Calu3 (cell line): ENCODE measurements at regions not wholly inside any gene's neighbourhood (a gene's known extent, or its start where the extent isn't known, plus 50 kb on each side); places are given as distances from the start of the nearest gene placed in this dataset.

ENCODE experiments used
- BruUV-seq: library from RNA; stranded (reverse); fragments of 400-500 nt; replicated peaks from 2 replicates; lab custom pipeline; 2021; lab: Mats Ljungman, UMichigan
- CTCF ChIA-PET: fragments of 300-600 bp; sonication (Branson Sonifier 250); formaldehyde crosslinking; loops from one replicate; lab custom pipeline; 2022; ENCODE audit warnings: antibody characterized with exemption; lab: Charles Lee
- DNase-seq: peaks from one replicate; pipeline ENCODE4 v3.0.0; 2022
- H3K27ac Mint-ChIP-seq: one replicate; pipeline ENCODE4 v1.8.0; 2022; ENCODE audit warnings: mixed read lengths; ENCODE audit not compliant: unreplicated experiment
- H3K27me3 Mint-ChIP-seq: one replicate; pipeline ENCODE4 v1.8.0; 2022; ENCODE audit warnings: mixed read lengths; ENCODE audit not compliant: unreplicated experiment
- H3K36me3 Mint-ChIP-seq: one replicate; pipeline ENCODE4 v1.8.0; 2022; ENCODE audit warnings: mild to moderate bottlenecking, moderate library complexity, mixed read lengths; ENCODE audit not compliant: insufficient read depth, unreplicated experiment
- H3K4me1 Mint-ChIP-seq: one replicate; pipeline ENCODE4 v1.8.0; 2022; ENCODE audit warnings: mild to moderate bottlenecking, low read depth, mixed read lengths; ENCODE audit not compliant: unreplicated experiment
- H3K4me3 Mint-ChIP-seq: one replicate; pipeline ENCODE4 v1.8.0; 2022; ENCODE audit warnings: mild to moderate bottlenecking, low read depth, moderate library complexity, mixed read lengths; ENCODE audit not compliant: unreplicated experiment
- H3K9me3 Mint-ChIP-seq: one replicate; pipeline ENCODE4 v1.8.0; 2022; ENCODE audit warnings: low read depth, mixed read lengths; ENCODE audit not compliant: unreplicated experiment
- CTCF ChIP-seq: fragments of 200-600 bp; IDR thresholded peaks from one replicate; pipeline ENCODE4 v1.8.0; 2022; ENCODE audit warnings: antibody characterized with exemption; ENCODE audit not compliant: unreplicated experiment
- intact Hi-C: fragments of 100-400 bp; cut with micrococcal nuclease; formaldehyde crosslinking; loops from one replicate; pipeline ENCODE4 v1.10.0; 2022; ENCODE audit not compliant: unreplicated experiment

DNA sequence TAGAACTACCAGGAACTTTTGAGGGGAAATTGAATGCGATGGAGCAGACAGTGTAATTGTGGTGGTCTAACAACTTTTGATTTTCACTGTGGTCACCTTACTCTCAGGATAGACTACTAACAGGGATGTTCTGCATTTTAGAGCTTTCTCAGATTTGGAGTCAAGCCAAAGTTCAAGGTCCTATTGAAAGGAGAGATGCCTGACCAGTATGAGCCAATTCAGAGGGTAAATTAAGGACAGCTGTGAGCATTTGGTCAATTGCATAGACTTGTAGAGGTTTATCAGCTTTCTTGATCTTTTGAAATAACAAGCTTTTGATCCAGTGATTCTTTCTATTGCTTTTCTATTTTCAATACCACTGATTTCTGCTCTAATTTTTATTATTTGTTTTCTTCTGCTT is 1095.7 kb upstream of the CNTNAP5 start:
- intact Hi-C loops = no loop called here
- no peak overlapping the region for H3K27ac Mint-ChIP-seq
- H3K4me1 Mint-ChIP-seq = no peaks in the 10 kb centered on the region
- H3K4me3 Mint-ChIP-seq = no peak overlapping the region
- peaks cover 24% of the 10 kb centered on the region for H3K9me3 Mint-ChIP-seq
- no peak for TF ChIP-seq CTCF
- H3K36me3 Mint-ChIP-seq = no peaks in the 10 kb centered on the region
- H3K27me3 Mint-ChIP-seq = no peaks in the 10 kb centered on the region
- CTCF ChIA-PET = no interaction called here
- DNase-seq = no peak
- no TSS peak for BruUV-seq

DNA sequence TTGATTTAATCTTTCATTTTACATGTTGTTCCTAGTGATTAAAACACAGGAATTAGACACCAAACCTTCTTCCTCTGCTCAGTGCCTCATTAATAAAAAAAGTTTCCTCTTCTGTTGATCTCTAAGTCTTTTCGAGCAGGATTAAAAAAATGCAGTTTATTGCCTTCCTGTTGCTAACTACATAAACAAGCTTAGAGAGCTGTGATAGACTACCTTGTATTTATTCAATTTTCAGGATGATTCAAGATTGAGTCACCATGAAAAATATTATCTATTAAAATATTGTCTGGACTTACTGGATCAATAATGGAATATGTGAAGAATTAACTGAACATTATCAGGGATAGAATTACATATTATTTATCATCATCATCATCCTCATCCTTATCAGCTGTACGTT is 1089.6 kb upstream of the CNTNAP5 start:
- Mint-ChIP-seq H3K9me3 (peaks cover 6% of the 10 kb centered on the region), H3K36me3 (no peaks in the 10 kb centered on the region), H3K4me1 (no peaks in the 10 kb centered on the region), H3K27me3 (no peaks in the 10 kb centered on the region), H3K27ac (no peak overlapping the region), H3K4me3 (no peak overlapping the region)
- no peak for TF ChIP-seq CTCF
- BruUV-seq = no TSS peak
- intact Hi-C loops = no loop called here
- DNase-seq = no peak
- CTCF ChIA-PET = no interaction called here

DNA sequence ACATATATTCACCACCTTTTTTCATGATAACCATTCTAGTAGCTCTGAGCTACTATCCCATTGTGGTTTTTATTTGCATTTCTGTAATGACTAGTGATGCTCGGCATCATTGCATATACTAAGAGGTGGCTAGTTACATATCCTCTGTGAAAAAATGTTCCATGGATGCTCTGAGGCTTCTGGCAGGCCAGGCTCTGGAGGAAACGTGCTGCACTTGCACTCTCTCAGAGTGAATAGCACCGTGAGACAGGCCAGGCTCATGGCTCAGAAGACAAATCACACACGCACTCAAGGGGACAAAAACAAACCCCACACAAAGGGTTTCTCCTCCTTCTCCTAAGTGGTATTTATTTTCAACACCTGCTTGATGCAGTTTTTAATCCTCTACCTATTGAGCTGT is 1085.3 kb upstream of the CNTNAP5 start:
- no peaks in the 10 kb centered on the region for H3K4me1 Mint-ChIP-seq
- CTCF ChIA-PET = no interaction called here
- peaks cover 4% of the 10 kb centered on the region for H3K9me3 Mint-ChIP-seq
- no peak for TF ChIP-seq CTCF
- no peaks in the 10 kb centered on the region for H3K36me3 Mint-ChIP-seq
- H3K27me3 Mint-ChIP-seq = no peaks in the 10 kb centered on the region
- BruUV-seq = no TSS peak
- DNase-seq = no peak
- no peak overlapping the region for H3K27ac Mint-ChIP-seq
- no peak overlapping the region for H3K4me3 Mint-ChIP-seq
- intact Hi-C loops = no loop called here

DNA sequence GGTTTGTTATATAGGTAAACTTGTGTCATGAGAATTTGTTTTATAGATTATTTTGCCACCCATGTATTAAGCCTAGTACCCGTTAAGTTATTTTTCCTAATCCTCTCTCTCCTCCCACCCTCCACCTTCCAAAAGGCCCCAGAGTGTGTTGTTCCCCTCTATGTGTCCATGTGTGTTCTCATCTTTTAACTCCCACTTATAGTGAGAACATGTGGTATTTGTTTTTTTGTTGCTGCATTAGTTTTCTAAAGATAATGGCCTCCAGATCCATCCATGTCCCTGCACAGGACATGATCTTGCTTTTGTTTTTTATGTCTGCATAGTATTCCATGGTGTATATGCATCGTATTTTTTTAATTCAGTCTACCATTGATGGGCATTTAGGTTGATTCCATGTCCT is 1075.6 kb upstream of the CNTNAP5 start:
- H3K27ac Mint-ChIP-seq = no peak overlapping the region
- CTCF ChIA-PET = no interaction called here

More for the DNA sequence above, 1075.6 kb upstream of the CNTNAP5 start:
- no peak for TF ChIP-seq CTCF
- H3K9me3 Mint-ChIP-seq = peaks cover 15% of the 10 kb centered on the region
- H3K4me3 Mint-ChIP-seq = no peak overlapping the region
- H3K27me3 Mint-ChIP-seq = no peaks in the 10 kb centered on the region
- H3K36me3 Mint-ChIP-seq = no peaks in the 10 kb centered on the region
- DNase-seq = no peak
- intact Hi-C loops = no loop called here
- no TSS peak for BruUV-seq
- H3K4me1 Mint-ChIP-seq = no peaks in the 10 kb centered on the region
